ENCODE measurements at regions not wholly inside any gene's neighbourhood (a gene's known extent, or its start where the extent isn't known, plus 50 kb on each side); places are given as distances from the start of the nearest gene placed in this dataset.

DNA sequence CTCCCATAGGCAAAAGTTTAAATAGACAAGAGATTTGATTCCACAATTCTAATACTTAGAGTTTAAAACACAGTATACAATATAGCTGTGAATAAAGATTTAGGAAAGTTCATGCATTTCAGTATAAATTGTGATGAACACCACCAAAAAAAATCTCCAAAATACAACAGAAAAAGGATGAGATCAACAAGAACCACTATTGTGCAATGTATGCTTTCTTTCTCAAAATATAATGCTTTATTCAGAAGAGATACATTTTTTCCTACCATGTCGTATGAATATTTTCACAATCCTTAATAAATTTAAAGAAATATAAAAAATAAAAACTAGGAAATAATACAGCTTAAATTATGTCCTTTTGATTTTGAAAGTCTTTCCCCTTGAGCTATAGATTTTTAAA lies 1309.2 kb downstream of the MRPL39 start:
- TF ChIP-seq GATA2 (IDR thresholded peaks at IDR 0.05; ENCODE audit: low read depth, low read length) (no peak), GATA3 (IDR thresholded peaks at IDR 0.05; ENCODE audit: low read depth, low read length) (no peak)
